GM19397 (cell line): ENCODE measurements at regions not wholly inside any gene's neighbourhood (a gene's known extent, or its start where the extent isn't known, plus 50 kb on each side); places are given as distances from the start of the nearest gene placed in this dataset.
"Not testable (repeated sequence)": the region's sequence is repeated elsewhere in the genome, so short reads cannot be mapped to it uniquely, and the experiment has no call there.

Experiments
- ATAC-seq: cut with Tn5 transposase; IDR thresholded peaks from one replicate; pipeline ENCODE4 v1.9.1; 2021; ENCODE audit warnings: mild to moderate bottlenecking, moderate library complexity; ENCODE audit not compliant: unreplicated experiment

DNA sequence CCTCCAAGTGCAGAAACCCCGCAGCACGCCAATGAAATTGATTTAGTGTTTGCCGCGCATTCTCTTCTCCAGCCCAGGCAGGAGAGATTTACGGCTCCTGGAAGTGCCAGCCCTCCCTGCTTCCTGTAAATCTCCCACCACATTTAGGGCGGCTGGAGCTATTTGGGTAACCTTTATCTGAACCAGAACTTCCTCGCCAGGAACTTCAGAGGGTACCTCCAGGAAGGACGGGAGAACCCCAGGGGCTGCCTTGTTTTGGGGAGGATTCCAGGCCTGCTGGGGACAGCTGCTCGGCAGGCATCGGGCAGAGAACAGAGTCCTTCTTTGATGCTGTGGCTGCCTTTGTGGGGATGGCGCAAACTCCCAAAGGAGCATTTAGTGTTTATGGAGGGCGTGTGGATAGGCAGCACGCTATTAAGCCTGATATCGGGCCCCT lies 122.0 kb upstream of the MYCN start:
- no peak for ATAC-seq

DNA sequence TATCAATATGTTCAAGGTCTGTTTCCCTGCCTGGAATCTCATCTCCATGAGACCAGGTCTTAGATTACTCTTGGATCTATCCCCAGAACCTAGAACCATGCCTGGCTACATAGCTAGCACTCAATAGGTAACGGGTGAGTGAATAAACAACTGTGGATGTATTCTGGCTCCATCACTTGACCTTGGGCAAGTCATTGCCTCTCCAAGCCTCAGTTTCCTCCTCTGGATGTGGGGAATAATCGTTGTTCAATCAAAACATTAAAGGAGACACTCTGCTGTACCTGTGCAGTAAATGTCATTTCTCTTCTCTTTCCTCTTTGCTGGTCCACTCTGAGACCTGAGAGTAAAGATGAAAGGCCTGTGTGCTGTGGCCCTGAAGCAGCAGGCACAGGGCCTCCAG lies 121.5 kb upstream of the MYCN start:
- no peak for ATAC-seq

DNA sequence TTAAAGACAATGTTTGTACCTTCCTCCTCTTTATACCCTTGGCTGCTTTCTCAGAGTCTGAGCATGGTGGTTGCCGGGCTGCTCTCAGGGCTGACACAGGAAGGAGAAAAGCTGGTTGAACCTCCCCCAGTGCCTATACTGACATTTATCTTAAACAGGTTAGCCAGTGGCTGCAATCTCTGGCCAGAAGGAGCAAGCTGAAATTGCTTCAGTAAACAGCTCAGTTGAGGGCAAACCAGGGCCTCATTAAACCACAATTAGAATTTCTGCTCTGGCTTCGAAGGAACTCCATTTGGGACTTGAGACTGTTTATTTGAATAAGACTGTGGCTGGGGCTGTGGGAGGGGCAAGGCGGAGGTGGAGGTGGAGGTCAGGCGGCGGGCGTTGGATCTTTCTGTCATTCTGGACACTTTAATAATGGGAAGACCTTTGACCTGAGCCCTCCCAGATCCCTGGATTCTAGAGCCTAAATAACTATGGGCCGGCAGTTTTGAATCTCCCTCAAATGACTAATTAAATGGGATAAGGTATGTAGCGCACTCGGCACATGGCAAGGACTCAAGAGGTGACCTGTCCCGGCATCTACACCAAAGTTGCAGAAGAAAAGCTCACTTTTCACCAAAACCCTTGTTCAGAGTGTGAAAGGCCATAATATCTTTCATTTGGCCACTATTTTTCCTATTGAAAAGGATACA lies 120.6 kb upstream of the MYCN start:
- no peak for ATAC-seq

DNA sequence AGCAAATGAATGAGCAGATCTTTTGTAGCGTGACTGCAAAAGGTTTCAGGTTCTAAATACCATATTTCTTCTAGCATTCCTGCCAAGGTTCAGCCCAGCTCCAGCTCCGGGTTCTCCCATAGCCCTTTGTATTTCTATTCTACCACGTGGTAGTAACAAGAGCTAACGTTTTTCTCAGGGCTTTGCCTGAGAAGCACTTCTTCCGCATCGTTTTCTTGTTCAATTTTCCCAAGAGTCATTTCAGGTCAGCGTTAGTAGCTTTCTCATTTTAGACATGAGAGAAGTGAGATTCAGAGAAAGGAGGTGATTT lies 120.1 kb upstream of the MYCN start:
- ATAC-seq, result no peak

DNA sequence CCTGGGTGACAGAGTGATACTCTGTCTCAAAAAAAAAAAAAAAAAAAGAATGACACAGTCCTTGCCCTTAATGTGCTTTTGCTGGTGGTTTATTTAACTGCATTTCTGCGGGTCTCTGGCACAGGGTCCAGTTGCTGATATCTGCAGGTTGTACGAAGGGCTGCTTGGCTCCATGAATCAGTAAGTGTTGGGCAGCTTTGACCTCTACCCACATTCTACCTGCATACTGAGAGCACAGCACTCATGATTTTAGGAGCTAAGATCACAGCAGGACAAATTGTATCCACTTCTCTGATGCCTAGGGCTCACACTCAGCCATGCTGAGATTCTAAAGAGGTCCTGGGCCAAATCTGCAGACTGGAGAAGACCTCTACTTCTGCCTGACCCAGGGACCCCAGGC lies 119.4 kb upstream of the MYCN start:
- ATAC-seq, result no peak

DNA sequence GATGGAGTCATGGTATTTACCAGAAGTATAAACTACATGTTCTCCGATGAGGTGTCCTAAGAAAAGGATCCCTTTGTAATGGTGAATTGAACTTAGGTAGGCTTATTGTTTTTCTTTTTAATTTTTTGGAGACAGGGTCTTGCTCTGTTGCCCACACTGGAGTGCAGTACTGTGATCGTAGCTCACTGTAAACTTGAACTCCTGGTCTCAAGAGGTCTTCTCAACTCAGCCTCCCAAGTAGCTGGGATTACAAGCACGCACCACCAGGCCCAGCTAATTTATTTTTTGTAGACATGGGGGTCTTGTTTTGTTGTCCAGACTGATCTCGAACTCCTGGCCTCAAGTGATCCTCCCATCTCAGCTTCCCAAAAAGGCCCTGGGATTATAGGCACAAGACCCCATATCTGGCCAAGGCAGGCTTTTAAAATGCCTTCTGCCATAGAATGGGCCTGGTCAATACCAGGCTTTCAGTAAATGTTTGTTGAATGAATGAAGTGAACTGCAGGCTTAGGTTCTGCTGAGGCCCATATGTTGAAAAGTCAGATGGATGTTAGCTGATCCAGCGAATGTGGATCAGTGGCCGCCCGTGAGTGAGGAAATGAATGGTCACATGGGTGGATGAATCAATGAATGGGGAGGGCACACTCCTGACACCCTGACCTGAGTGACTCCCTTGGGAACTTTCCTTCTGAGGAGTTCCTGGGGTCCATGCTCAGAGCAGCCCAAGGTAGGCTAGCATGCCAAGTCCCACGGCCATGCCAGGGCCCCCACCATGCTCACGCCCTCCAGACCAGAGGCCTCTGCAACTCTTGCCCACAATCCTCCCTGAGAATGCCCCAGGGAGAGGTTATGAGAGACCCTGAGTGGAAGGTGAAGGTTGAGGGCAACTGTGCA lies 118.0 kb upstream of the MYCN start:
- ATAC-seq, result no peak

DNA sequence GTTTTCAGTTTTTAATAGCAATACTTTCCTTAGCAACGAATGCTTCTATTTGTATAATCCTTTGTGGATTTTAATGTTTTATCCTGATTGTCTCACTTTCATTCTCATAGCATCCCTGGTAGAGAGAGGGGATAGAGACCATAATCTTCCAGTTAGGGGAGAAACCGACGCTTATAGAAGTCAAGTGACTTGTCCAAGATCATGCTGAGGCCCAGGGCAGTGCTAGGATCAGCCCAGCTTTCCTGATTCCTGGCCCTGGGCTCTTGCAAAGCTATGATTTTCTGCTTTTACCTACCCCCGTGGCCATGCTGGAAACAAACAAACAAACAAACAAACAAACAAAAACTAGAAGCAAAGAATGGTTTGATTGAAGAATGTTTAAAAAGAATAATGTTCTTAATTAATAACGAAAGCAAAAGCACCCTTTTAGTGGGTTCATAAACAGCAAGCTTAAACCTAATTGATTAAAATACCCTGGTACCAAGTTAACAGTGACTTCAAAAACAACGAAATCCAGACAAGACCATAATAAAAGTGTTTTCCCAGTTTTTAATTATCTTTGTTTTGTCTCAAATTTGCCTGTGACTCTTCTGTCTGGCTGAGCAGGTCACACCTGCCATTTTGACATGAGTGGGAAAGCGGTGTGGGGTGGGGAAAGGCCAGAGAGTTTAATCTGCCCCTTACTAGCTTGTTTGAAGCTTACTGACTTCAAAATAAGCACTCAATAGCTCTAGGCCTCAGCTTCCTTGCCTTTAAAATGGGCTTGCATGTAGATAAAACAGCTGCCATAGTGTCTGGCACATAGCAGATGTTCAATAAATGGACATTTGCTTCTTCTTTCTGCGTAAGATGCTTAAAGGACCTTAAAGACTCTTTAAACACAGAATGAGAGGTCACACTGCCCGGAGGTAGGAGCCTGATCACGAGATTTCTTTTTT lies 116.6 kb upstream of the MYCN start:
- no peak for ATAC-seq

DNA sequence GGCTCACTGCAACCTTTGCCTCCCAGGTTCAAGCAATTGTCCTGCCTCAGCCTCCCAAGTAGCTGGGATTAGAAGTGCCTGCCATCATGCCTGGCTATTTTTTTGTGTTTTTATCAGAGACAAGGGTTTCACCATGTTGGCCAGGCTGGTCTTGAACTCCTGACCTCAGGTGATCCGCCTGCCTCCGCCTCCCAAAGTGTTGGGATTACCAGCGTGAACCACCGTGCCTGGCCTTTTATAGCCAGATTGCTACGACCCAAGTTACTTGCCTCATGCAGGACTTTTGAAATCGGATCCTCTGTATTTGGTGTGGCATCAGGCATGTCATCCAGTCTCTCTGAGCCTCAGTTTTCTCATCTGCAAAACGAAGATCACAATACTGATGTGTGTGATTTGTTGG lies 115.9 kb upstream of the MYCN start:
- ATAC-seq, result not testable (repeated sequence)

DNA sequence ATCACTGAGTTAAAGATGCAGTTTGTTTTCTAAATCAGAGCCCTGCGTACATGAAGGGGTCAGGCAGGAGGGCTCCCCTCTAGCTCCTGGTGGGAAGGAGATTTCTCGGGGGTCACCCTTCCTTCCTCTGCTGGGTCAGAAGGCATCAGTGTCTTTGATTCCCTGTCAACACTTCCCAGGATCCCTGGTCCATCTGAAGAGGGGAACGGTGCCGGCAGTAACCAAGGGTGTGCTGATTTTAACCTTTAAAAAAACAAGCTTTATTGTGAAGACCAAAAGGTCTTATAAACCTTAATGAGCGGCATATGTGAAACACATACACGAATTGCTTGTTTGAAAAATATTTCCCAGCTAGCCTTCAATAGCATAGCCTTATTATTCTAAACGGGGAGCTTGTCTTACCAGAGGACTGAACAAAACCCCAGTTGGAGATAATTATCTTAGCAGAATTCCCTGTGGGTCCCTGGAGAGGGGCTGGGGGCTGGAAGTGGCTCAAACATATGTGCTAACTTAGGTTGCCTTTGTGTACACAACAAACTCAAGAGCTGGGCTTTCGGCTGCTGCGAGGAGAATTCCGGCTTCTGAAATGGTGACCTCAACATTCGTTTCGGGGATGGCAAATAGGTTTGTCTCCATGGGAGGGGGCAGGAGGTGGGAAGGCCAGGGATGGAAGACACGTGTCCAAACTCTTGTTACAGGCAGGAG lies 114.9 kb upstream of the MYCN start:
- ATAC-seq, result no peak

DNA sequence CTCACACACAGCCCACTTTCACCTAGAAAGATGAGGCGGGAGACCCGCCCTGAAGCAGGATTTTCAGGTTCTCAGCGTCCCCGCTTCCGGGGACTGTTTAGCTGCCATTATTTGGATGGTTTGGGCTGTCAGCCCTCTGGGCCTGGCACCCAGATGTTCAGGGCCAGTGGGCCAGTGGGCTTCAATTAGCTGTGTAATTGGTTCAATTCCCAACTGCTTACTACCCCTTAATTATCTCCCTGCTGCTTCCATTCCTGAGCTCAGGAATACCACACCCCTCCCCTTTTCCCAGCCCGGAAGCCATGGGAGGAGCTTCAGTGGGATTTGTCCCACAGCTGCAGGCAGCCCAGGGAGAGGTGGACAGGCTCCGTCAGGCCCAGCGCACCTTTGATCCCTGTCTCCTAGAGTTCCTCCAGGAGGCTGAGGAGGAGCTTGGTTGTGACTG lies 114.1 kb upstream of the MYCN start:
- no peak for ATAC-seq

DNA sequence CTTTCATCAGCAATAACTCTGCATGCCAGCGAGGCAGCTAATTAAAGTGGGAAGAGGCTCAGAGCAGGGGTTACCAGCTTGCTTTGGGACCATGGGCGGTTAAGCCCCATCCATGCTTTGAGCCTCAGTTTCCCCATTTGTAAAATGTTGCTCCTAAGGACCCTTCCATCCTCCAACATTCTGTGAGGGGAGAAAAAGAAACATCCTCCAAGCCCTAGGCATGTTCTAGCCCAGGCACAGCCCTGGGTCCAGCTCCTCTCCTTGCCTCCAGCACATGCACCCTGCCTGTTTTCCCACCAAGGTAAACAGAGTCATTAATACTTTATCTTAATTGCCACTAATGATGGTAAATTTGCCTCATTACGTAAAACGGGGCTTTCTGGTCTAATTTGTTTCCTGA lies 113.3 kb upstream of the MYCN start:
- no peak for ATAC-seq

DNA sequence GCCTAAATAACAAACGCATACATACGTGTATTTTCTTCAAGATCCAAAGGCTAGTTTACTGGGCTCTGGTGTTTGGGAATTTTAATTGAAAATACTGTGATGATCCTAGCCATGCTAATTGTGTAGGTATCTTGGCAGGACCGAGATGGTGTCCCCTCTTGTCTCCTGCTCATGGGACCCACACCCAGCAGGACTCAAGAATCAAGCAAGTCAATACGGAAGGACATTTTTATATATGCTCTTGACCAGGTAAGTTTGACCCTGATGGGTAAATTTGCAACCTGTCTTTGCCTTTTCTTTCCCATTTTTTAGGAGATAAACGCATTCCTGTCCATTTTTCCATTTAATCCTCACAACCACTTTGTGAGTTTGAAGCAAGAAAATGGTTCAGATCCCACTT lies 111.8 kb upstream of the MYCN start:
- ATAC-seq, result no peak

DNA sequence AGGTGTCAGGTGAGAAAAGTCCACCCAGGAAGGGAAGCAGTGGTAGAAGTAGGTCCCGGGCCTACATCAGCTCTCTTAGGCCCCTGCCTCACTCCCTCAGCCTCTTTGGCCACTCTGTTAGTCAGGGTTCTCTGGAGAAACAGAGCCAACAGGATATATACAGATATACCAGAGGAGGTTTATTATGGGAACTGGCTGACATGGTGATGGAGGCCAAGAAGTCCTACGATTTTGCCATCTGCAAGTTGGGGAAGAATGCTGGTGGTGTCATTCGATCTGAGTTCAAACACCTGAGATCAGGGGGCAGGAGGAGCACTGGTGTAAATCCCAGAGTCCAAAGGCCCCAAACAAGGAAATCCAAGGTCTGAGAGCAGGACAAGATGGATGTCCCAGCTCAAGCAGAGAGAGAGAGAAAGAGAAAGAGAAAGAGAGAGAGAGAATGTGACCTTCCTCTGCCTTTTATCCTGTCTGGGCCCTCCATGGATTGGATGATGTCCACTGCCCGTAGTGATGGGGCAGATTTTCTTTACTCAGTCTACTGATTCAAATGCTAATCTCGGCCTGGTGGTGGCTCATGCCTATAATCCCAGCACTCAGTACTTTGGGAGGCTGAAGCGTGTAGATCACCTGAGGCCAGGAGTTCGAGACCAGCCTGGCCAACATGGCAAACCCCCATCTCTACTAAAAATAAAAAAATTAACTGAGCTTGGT lies 111.1 kb upstream of the MYCN start:
- no peak for ATAC-seq

DNA sequence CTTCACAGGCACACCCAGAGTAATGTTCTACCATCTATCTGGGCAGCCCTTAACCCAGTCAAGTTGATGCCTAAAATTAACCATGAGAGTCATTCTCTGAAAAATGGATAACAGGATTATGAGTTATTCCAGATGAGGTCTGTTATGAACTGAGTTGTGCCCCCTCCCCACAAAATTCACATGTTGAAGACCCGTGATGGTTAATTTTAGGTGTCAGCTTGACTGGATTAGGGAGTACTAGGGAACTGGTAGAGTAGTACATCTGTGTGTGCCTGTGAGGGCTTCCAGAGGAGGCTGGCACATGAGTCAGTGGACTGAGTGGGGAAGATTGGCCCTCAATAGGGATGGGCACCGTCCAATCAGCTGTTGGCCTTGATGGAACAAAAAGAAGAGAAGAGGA lies 110.4 kb upstream of the MYCN start:
- no peak for ATAC-seq

DNA sequence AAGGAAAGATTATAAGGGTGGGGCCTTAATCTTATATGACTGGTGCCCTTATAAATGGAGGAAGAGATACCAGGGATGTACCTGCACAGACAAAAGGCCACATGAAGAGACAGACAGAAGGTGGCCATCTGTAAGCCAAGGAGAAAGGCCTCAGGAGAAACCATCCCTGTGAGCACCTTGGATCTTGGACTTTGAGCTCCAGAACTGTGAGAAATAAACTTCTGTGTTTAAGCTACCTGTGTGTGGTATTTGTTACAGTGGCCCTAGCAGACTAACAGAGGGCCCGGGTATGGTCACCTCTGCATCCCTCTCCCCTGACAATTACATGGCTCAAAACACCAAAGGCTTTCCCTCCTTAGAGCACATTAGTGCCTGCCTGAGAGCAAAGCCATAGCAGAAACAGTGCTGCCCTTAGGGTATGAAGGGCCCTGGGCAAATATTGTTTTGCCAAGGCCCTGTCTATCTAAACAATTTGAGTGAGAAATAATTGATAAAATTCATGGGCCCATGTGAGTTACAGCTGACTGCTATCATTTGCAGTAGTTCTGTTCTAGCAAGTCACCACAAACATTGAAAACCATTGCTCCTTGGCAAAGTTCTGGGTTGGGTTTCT lies 109.3 kb upstream of the MYCN start:
- ATAC-seq, result no peak

DNA sequence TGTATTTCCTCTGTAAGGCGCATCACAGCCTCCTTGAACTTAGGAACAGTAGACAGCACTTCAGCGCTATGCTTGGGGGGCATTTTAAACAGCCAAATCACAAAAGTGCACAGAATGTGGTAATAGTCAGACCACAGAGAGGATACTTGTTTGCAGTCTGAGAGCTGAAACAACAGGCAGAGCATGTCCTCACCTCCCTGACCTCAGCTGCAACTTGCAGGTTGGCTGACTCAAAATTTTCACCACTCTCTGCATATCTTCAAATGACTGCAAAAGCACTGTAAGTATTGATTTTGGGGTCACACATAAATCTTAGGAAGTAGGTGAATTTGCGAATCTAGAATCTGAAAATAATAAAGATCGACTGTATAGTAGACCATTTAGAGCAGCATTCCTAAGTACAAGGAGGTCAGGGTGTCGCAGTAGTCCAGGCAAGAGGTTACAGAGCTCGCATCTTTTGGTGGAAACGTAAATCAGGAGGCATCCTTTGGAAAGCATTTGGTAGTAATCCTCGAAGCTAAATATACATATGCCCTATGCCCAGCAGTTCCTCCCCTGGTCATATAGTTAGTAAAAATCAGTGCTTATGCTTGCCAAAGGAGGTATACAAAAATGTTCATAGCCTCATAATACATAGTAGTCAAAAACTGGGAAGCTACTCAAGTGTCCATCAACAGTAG lies 108.2 kb upstream of the MYCN start:
- ATAC-seq, result no peak

DNA sequence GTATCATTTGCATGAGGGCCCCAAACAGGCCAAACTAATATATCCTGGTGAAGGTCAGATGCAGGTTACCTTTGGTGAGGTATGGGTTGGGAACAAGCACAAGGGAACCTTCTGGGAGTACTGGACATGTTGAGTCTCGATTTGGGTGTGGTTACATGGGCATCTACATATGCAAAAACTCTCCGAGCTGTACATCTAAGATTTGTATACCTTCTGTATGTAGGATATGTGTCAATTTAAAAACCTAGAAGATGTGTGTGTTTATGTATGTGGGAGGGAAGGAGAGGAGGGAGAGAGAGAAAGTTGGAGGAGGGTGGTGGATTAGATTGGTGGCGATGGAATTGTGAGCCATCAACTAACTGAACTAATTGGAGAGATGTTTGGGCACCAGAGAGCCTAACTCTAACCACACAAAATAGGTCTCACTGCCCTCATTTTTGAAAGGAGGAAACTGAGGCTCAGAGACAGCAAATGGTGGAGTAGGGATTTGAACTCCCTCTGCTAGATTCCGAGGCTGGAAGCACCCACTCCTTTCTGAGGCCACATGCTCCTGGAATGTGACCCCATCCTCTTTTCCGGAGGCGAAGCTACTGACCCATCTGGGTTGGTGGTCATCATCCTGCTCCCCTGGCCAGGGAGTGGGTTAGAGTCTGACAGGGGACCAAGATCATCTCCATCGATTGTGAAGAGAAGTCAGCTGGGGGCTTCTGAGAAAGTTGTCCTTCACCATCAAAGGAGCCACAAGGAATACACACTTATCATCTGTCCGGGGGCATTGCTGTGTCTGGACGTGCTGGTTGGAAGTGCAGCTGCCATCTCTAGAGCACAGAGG lies 107.3 kb upstream of the MYCN start:
- no peak for ATAC-seq

DNA sequence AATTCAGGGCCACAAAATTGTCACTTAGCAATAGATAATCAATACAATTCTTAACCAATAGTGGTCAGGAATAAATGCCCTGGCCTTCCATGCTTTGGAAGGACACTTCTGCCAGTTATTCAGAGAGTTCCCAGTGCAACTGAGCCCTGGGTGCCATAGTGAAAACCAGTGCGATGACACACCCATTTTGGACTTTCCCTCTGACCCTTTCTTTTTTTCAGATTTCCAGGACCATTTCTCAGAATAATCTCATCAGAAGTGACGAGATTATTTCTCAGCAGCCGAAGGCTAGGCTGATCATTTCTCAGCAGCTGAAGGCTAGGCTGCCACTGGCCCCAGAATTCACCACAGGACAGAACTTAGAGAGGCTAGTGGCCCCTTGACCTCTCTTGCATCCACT lies 106.6 kb upstream of the MYCN start:
- no peak for ATAC-seq
